HepG2 (cell line): ENCODE measurements at regions not wholly inside any gene's neighbourhood (a gene's known extent, or its start where the extent isn't known, plus 50 kb on each side); places are given as distances from the start of the nearest gene placed in this dataset.

ENCODE experiments used
- ATAC-seq: fragments of 200-7000 bp; cut with Tn5 transposase; 3 replicates; pipeline ENCODE4 v1.9.1; 2020; ENCODE audit warnings: mild to moderate bottlenecking, moderate library complexity
- BruUV-seq: library from RNA; stranded (reverse); fragments of 400-500 nt; replicated peaks from 2 replicates; lab custom pipeline; 2021; lab: Mats Ljungman, UMichigan
- CTCF ChIA-PET: fragments of 300-600 bp; formaldehyde crosslinking; extraction: SDS; loops from one replicate; lab custom pipeline; 2021; ENCODE audit warnings: low total read pairs, inconsistent platforms, low intra/inter-chr PET ratio; lab: Yijun Ruan, JAX
- POLR2A ChIA-PET: fragments of 350-600 bp; sonication (Branson Sonifier 250); formaldehyde crosslinking; loops from one replicate; lab custom pipeline; 2020; ENCODE audit warnings: antibody characterized with exemption, inconsistent platforms; lab: Yijun Ruan, JAX
- DNase-seq: peaks from one replicate; pipeline ENCODE4 v3.0.0-alpha.2; 2015; ENCODE audit warnings: low spot score
- FAIRE-seq: peaks from 3 replicates; lab custom pipeline; 2011; peaks lifted over from hg19 to GRCh38; lab: Jason Lieb, UNC
- H2AFZ ChIP-seq: one replicate; pipeline ENCODE4 v1.6.1; 2011; ENCODE audit warnings: low read length, inconsistent platforms
- H3K27ac ChIP-seq: fragments of 300-600 bp; 3 replicates; pipeline ENCODE4 v1.8.0; 2011; ENCODE audit warnings: mixed run types, mild to moderate bottlenecking, mixed read lengths, low read length, inconsistent platforms; ENCODE audit not compliant: insufficient read depth; ENCODE audit errors: extremely low read length
- H3K27me3 ChIP-seq, 2 experiments: fragments of 200-600 bp in 1 of 2; 2 replicates in 1 of 2; 3 replicates in 1 of 2; pipeline versions ENCODE4 v1.6.0 to v1.8.0; 2011; ENCODE audit warnings: low read length in 2 of 2, mild to moderate bottlenecking in 2 of 2, moderate library complexity in 2 of 2, inconsistent platforms in 1 of 2; ENCODE audit not compliant: insufficient read depth in 2 of 2, control insufficient read depth in 1 of 2
- H3K36me3 ChIP-seq, 2 experiments: fragments of 200-600 bp in 1 of 2; replicated peaks in 1 of 2; 2 replicates in 1 of 2; 3 replicates in 1 of 2; pipeline versions ENCODE4 v1.5.1 to v1.8.0; 2011; ENCODE audit warnings: low read length in 2 of 2, inconsistent platforms in 1 of 2; ENCODE audit not compliant: insufficient read depth in 2 of 2, control insufficient read depth in 1 of 2
- H3K4me1 ChIP-seq: 2 replicates; pipeline ENCODE4 v1.5.1; 2012; ENCODE audit warnings: low read length, inconsistent platforms; ENCODE audit not compliant: insufficient read depth
- H3K4me2 ChIP-seq: 2 replicates; pipeline ENCODE4 v1.6.0; 2011; ENCODE audit warnings: low read depth, low read length, inconsistent platforms
- H3K4me3 ChIP-seq, 3 experiments: fragments of 200-600 bp in 1 of 3; sonication (generic), shearing (Covaris generic) in 1 of 3; replicated peaks in 1 of 3; 2 replicates each; pipeline ENCODE4 v1.5.1; 2011 to 2016; ENCODE audit warnings: low read length in 3 of 3, inconsistent platforms in 2 of 3, low read depth in 2 of 3, mild to moderate bottlenecking in 2 of 3, control low read depth in 1 of 3, mixed read lengths in 1 of 3; ENCODE audit not compliant: insufficient read depth in 1 of 3
- H3K79me2 ChIP-seq: one replicate; pipeline ENCODE4 v1.6.1; 2011; ENCODE audit warnings: low read length, inconsistent platforms; ENCODE audit not compliant: insufficient read depth
- H3K9ac ChIP-seq: 2 replicates; pipeline ENCODE4 v1.6.0; 2011; ENCODE audit warnings: mild to moderate bottlenecking, low read depth, low read length, inconsistent platforms; ENCODE audit not compliant: insufficient read depth
- H3K9me3 ChIP-seq: 2 replicates; pipeline ENCODE4 v1.5.1; 2012; ENCODE audit warnings: mild to moderate bottlenecking, low read length
- H4K20me1 ChIP-seq: 2 replicates; pipeline ENCODE4 v1.6.0; 2011; ENCODE audit warnings: inconsistent platforms, mild to moderate bottlenecking, low read length, moderate library complexity; ENCODE audit not compliant: insufficient read depth
- CCAR2 ChIP-seq: fragments of 200-400 bp; formaldehyde crosslinking; optimal IDR thresholded peaks from 2 replicates; pipeline ENCODE3; 2018; ENCODE audit warnings: low read depth, mild to moderate bottlenecking, low read length, moderate library complexity
- DPF2 ChIP-seq: sonication (generic); formaldehyde crosslinking; IDR thresholded peaks from 2 replicates; pipeline ENCODE4 v1.4.0; 2020; ENCODE audit warnings: mild to moderate bottlenecking, low read depth, missing genetic modification reagents, borderline replicate concordance
- E2F5 ChIP-seq: sonication (generic); formaldehyde crosslinking; conservative IDR thresholded peaks from 2 replicates; pipeline ENCODE4 v1.4.0; 2020; ENCODE audit warnings: missing genetic modification reagents
- POGK ChIP-seq: sonication (generic); formaldehyde crosslinking; conservative IDR thresholded peaks from 2 replicates; pipeline ENCODE4 v1.8.0; 2022; ENCODE audit warnings: mild to moderate bottlenecking, moderate library complexity, missing genetic modification reagents
- TEAD3 ChIP-seq: optimal IDR thresholded peaks from 2 replicates; pipeline ENCODE3; 2016; ENCODE audit warnings: borderline replicate concordance
- ZFYVE20 ChIP-seq: sonication (generic); formaldehyde crosslinking; IDR thresholded peaks from 2 replicates; pipeline ENCODE4 v1.8.0; 2023; ENCODE audit warnings: low read depth, mild to moderate bottlenecking, moderate library complexity, missing genetic modification reagents, borderline replicate concordance
- ZNF282 ChIP-seq: fragments of 450-650 bp; IDR thresholded peaks from 2 replicates; pipeline ENCODE4 v1.6.1; 2018; ENCODE audit not compliant: partially characterized antibody
- ZNF557 ChIP-seq: sonication (generic); formaldehyde crosslinking; IDR thresholded peaks from 2 replicates; pipeline ENCODE4 v1.4.0; 2020; ENCODE audit warnings: missing genetic modification reagents
- WGBS: methylation state at CpG from one replicate; pipeline ENCODE4 v1.1.6; 2017; ENCODE audit warnings: low lambda C conversion rate; 5-methylcytosine and 5-hydroxymethylcytosine counted together
- in situ Hi-C: cut with HindIII; loops from 2 replicates; pipeline ENCODE4 v1.10.0; 2017; ENCODE audit warnings: low pct_unique_long_range_greater_than_20kb; ENCODE audit not compliant: extremely low pct_ligation_motif_present
- intact Hi-C: fragments of 100-400 bp; cut with micrococcal nuclease; formaldehyde crosslinking; loops from one replicate; pipeline ENCODE4 v1.10.0; 2022; ENCODE audit not compliant: unreplicated experiment
- TF ChIP-seq, protein P1 (sequence below): sonication (generic); formaldehyde crosslinking; IDR thresholded peaks from 2 replicates; pipeline ENCODE4 v1.4.0; 2020; ENCODE audit warnings: missing genetic modification reagents

- no peak for TF ChIP-seq E2F5 (CRISPR knock-in tag)
- TF ChIP-seq, protein P1, sequence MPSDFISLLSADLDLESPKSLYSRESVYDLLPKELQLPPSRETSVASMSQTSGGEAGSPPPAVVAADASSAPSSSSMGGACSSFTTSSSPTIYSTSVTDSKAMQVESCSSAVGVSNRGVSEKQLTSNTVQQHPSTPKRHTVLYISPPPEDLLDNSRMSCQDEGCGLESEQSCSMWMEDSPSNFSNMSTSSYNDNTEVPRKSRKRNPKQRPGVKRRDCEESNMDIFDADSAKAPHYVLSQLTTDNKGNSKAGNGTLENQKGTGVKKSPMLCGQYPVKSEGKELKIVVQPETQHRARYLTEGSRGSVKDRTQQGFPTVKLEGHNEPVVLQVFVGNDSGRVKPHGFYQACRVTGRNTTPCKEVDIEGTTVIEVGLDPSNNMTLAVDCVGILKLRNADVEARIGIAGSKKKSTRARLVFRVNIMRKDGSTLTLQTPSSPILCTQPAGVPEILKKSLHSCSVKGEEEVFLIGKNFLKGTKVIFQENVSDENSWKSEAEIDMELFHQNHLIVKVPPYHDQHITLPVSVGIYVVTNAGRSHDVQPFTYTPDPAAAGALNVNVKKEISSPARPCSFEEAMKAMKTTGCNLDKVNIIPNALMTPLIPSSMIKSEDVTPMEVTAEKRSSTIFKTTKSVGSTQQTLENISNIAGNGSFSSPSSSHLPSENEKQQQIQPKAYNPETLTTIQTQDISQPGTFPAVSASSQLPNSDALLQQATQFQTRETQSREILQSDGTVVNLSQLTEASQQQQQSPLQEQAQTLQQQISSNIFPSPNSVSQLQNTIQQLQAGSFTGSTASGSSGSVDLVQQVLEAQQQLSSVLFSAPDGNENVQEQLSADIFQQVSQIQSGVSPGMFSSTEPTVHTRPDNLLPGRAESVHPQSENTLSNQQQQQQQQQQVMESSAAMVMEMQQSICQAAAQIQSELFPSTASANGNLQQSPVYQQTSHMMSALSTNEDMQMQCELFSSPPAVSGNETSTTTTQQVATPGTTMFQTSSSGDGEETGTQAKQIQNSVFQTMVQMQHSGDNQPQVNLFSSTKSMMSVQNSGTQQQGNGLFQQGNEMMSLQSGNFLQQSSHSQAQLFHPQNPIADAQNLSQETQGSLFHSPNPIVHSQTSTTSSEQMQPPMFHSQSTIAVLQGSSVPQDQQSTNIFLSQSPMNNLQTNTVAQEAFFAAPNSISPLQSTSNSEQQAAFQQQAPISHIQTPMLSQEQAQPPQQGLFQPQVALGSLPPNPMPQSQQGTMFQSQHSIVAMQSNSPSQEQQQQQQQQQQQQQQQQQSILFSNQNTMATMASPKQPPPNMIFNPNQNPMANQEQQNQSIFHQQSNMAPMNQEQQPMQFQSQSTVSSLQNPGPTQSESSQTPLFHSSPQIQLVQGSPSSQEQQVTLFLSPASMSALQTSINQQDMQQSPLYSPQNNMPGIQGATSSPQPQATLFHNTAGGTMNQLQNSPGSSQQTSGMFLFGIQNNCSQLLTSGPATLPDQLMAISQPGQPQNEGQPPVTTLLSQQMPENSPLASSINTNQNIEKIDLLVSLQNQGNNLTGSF (CRISPR knock-in tag): no peak
Measured at GRCh38 chr22:17303441-17303839, 65.8 kb upstream of the CECR2 start (continued).

GRCh38 chr22:17302616-17303015 is 66.6 kb upstream of the CECR2 start:
- in situ Hi-C loops: no loop called here
- intact Hi-C loops: no loop called here
- FAIRE-seq (no peak), ATAC-seq (no peak), DNase-seq (no peak)
- Histone ChIP-seq H3K27ac (no peak overlapping the region), H3K4me3 (no peak overlapping the region), H4K20me1 (no peaks in the 10 kb centered on the region), H3K9me3 (no peaks in the 10 kb centered on the region), H3K9ac (no peak overlapping the region), H3K79me2 (no peaks in the 10 kb centered on the region), H3K4me1 (peaks cover 10% of the 10 kb centered on the region), H3K36me3 (no peaks in the 10 kb centered on the region), H3K27me3 (0 out of 5 replicates have a peak, but pooled peaks cover 0 to 4% of the 10 kb centered on the region in 2 experiments), H2AFZ (no peak overlapping the region), H3K4me2 (no peak overlapping the region)
- no TSS peak for BruUV-seq
- ChIA-PET POLR2A (no interaction called here), CTCF (no interaction called here)
- 78% methylated on average over 1 of the region's 1 CpG for WGBS
- no peak for TF ChIP-seq ZNF557 (CRISPR knock-in tag)
- no peak for TF ChIP-seq ZNF282
- TF ChIP-seq CCAR2: no peak
- no peak for TF ChIP-seq DPF2 (CRISPR knock-in tag)
- no peak for TF ChIP-seq POGK
- no peak for TF ChIP-seq TEAD3 (CRISPR knock-in tag)
- TF ChIP-seq ZFYVE20 (CRISPR knock-in tag): no peak
